GM23338 (cell line): ENCODE measurements at regions not wholly inside any gene's neighbourhood (a gene's known extent, or its start where the extent isn't known, plus 50 kb on each side); places are given as distances from the start of the nearest gene placed in this dataset.

Experiments
- ATAC-seq: fragments of 200-7000 bp; cut with Tn5 transposase; 3 replicates; pipeline ENCODE4 v1.9.1; 2020
- DNase-seq: peaks from one replicate; pipeline ENCODE4 v3.0.0-alpha.2; 2015; ENCODE audit warnings: low spot score
- H2AFZ ChIP-seq: fragments of 200-600 bp; sonication (generic); 2 replicates; pipeline ENCODE4 v1.8.0; 2016; ENCODE audit warnings: antibody characterized with exemption, mild to moderate bottlenecking, moderate library complexity
- H3F3A ChIP-seq: fragments of 200-600 bp; sonication (generic); replicated peaks from 2 replicates; pipeline ENCODE4 v1.8.0; 2017; ENCODE audit warnings: antibody characterized with exemption, mixed run types, low read depth
- H3K27ac ChIP-seq: fragments of 200-600 bp; sonication (generic); 2 replicates; pipeline ENCODE4 v1.6.1; 2016; ENCODE audit warnings: low read depth
- H3K27me3 ChIP-seq: fragments of 200-600 bp; sonication (generic); 2 replicates; pipeline ENCODE4 v1.8.0; 2016; ENCODE audit warnings: mild to moderate bottlenecking, mixed run types, moderate library complexity; ENCODE audit not compliant: insufficient read depth
- H3K36me3 ChIP-seq: fragments of 200-600 bp; sonication (generic); 2 replicates; pipeline ENCODE4 v1.8.0; 2016; ENCODE audit warnings: mild to moderate bottlenecking; ENCODE audit not compliant: insufficient read depth
- H3K4me1 ChIP-seq: fragments of 200-600 bp; sonication (generic); 2 replicates; pipeline ENCODE4 v1.8.0; 2016; ENCODE audit warnings: mild to moderate bottlenecking, moderate library complexity; ENCODE audit not compliant: insufficient read depth
- H3K4me2 ChIP-seq: fragments of 200-600 bp; sonication (generic); 2 replicates; pipeline ENCODE4 v1.7.1; 2017; ENCODE audit warnings: mixed run types
- H3K4me3 ChIP-seq: fragments of 200-600 bp; sonication (generic); 2 replicates; pipeline ENCODE4 v1.6.1; 2016; ENCODE audit warnings: mixed run types
- H3K79me2 ChIP-seq: fragments of 200-600 bp; sonication (generic); replicated peaks from 2 replicates; pipeline ENCODE4 v1.8.0; 2017; ENCODE audit warnings: mild to moderate bottlenecking; ENCODE audit not compliant: insufficient read depth
- H3K9me2 ChIP-seq: fragments of 200-600 bp; sonication (generic); 2 replicates; pipeline ENCODE4 v1.8.0; 2017; ENCODE audit not compliant: insufficient read depth
- H4K20me1 ChIP-seq: fragments of 200-600 bp; sonication (generic); replicated peaks from 2 replicates; pipeline ENCODE4 v1.8.0; 2017; ENCODE audit warnings: mild to moderate bottlenecking; ENCODE audit not compliant: insufficient read depth
- H3K27ac Mint-ChIP-seq: 2 replicates; pipeline ENCODE4 v1.8.0; 2020; ENCODE audit warnings: inconsistent platforms, mild to moderate bottlenecking, moderate library complexity, mixed read lengths
- H3K27me3 Mint-ChIP-seq: 3 replicates; pipeline ENCODE4 v1.8.0; 2022; ENCODE audit warnings: low read depth, mild to moderate bottlenecking, moderate library complexity, mixed read lengths, inconsistent platforms; ENCODE audit not compliant: insufficient read depth, poor library complexity
- H3K36me3 Mint-ChIP-seq: 3 replicates; pipeline ENCODE4 v1.8.0; 2021; ENCODE audit warnings: low read depth, mild to moderate bottlenecking, inconsistent platforms, moderate library complexity, mixed read lengths
- H3K4me1 Mint-ChIP-seq: 3 replicates; pipeline ENCODE4 v1.8.0; 2020; ENCODE audit warnings: mild to moderate bottlenecking, inconsistent platforms, mixed read lengths
- H3K4me3 Mint-ChIP-seq: 3 replicates; pipeline ENCODE4 v1.8.0; 2021; ENCODE audit warnings: moderate library complexity, mild to moderate bottlenecking, inconsistent platforms, mixed read lengths
- H3K9me3 Mint-ChIP-seq: 3 replicates; pipeline ENCODE4 v1.8.0; 2020; ENCODE audit warnings: moderate library complexity, mild to moderate bottlenecking, inconsistent platforms, mixed read lengths
- CREB1 ChIP-seq: fragments of 250-450 bp; sonication (Bioruptor Pico); IDR thresholded peaks from 2 replicates; pipeline ENCODE4 v1.5.0; 2020; ENCODE audit warnings: low read depth, mild to moderate bottlenecking, moderate library complexity
- CTCF ChIP-seq, 2 experiments: fragments of 200-600 bp in 1 of 2; sonication (generic) in 1 of 2; conservative IDR thresholded peaks; 2 replicates each; pipeline versions ENCODE4 v1.5.1 to v1.6.1; 2016 to 2017; ENCODE audit warnings: antibody characterized with exemption in 2 of 2, low read depth in 2 of 2, mild to moderate bottlenecking in 2 of 2, moderate library complexity in 1 of 2
- ETS1 ChIP-seq: IDR thresholded peaks from 2 replicates; pipeline ENCODE4 v1.6.1; 2016; ENCODE audit warnings: antibody characterized with exemption
- EZH2 ChIP-seq: fragments of 200-600 bp; sonication (generic); IDR thresholded peaks from one replicate; pipeline ENCODE4 v1.8.0; 2017; ENCODE audit warnings: antibody characterized with exemption, mild to moderate bottlenecking, low read depth; ENCODE audit not compliant: unreplicated experiment
- EZH2phosphoT487 ChIP-seq: fragments of 200-600 bp; sonication (generic); IDR thresholded peaks from one replicate; pipeline ENCODE4 v1.8.1; 2018; ENCODE audit warnings: antibody characterized with exemption; ENCODE audit not compliant: unreplicated experiment
- JUNB ChIP-seq: IDR thresholded peaks from one replicate; pipeline ENCODE4 v1.6.1; 2016; ENCODE audit warnings: antibody characterized with exemption; ENCODE audit not compliant: unreplicated experiment
- NANOG ChIP-seq: IDR thresholded peaks from 2 replicates; pipeline ENCODE4 v1.6.1; 2016; ENCODE audit warnings: antibody characterized with exemption, borderline replicate concordance
- REST ChIP-seq: IDR thresholded peaks from one replicate; pipeline ENCODE4 v1.6.1; 2018; ENCODE audit warnings: antibody characterized with exemption; ENCODE audit not compliant: unreplicated experiment
- STAT1 ChIP-seq: IDR thresholded peaks from one replicate; pipeline ENCODE4 v1.6.1; 2016; ENCODE audit warnings: antibody characterized with exemption; ENCODE audit not compliant: unreplicated experiment
- ZNF114 ChIP-seq: fragments of 250-450 bp; sonication (Bioruptor Pico); IDR thresholded peaks from 2 replicates; pipeline ENCODE4 v1.5.0; 2020; ENCODE audit warnings: mild to moderate bottlenecking, moderate library complexity
- ZNF331 ChIP-seq: fragments of 250-450 bp; sonication (Bioruptor Pico); IDR thresholded peaks from 2 replicates; pipeline ENCODE4 v1.5.0; 2020; ENCODE audit warnings: low read depth, mild to moderate bottlenecking, moderate library complexity

- no peak for TF ChIP-seq REST
- TF ChIP-seq JUNB: no peak
- no peak for TF ChIP-seq EZH2
- TF ChIP-seq CTCF (conservative IDR thresholded peaks at IDR 0.05; ENCODE audit: low read depth in 2 of 2): no peak
- TF ChIP-seq EZH2phosphoT487: no peak
- no peak for TF ChIP-seq ZNF331 (CRISPR knock-in tag)
- no peak for TF ChIP-seq ZNF114 (CRISPR knock-in tag)
- no peak for TF ChIP-seq STAT1
- TF ChIP-seq ETS1: no peak
Measured at GRCh38 chr10:62893036-62893435, 76.9 kb upstream of the EGR2 start (continued).

- no peaks in the 10 kb centered on the region for H3K36me3 Mint-ChIP-seq
- no peak overlapping the region for H3K4me2 ChIP-seq
- H3K9me2 ChIP-seq: peaks cover 5% of the 10 kb centered on the region; the same call in 1 of the 2 replicates
- H3K4me1 Mint-ChIP-seq: peaks cover 7% of the 10 kb centered on the region; the same call in 2 of the 3 replicates
- no peaks in the 10 kb centered on the region for H3K4me1 ChIP-seq
- no peak for ATAC-seq
- H3K79me2 ChIP-seq: no peaks in the 10 kb centered on the region
- H3K9me3 Mint-ChIP-seq: no peaks in the 10 kb centered on the region
- H3K27me3 Mint-ChIP-seq: peaks cover 2% of the 10 kb centered on the region
- TF ChIP-seq NANOG (no peak), ZNF114 (CRISPR knock-in tag) (no peak), REST (no peak), JUNB (no peak), ETS1 (no peak), CREB1 (CRISPR knock-in tag) (no peak), ZNF331 (CRISPR knock-in tag) (no peak)
- no peaks in the 10 kb centered on the region for H3F3A ChIP-seq
- H3K4me3 ChIP-seq: no peak overlapping the region
- no peaks in the 10 kb centered on the region for H3K27me3 ChIP-seq
- DNase-seq: no peak
- peak overlapping the region; percentile 48; the same call in 1 of the 2 replicates for H2AFZ ChIP-seq
- H4K20me1 ChIP-seq: no peaks in the 10 kb centered on the region
- no peak overlapping the region for H3K4me3 Mint-ChIP-seq
- H3K27ac ChIP-seq: no peak overlapping the region
- no peaks in the 10 kb centered on the region for H3K36me3 ChIP-seq
- H3K27ac Mint-ChIP-seq: no peak overlapping the region
Measured at GRCh38 chr10:62890395-62890794, 74.2 kb upstream of the EGR2 start.
